C4-2B (cell line): ENCODE measurements at regions not wholly inside any gene's neighbourhood (a gene's known extent, or its start where the extent isn't known, plus 50 kb on each side); places are given as distances from the start of the nearest gene placed in this dataset.

Source experiments
- H3K27ac ChIP-seq: fragments of 450-650 bp; 2 replicates; pipeline ENCODE4 v1.5.1; 2017
- CTCF ChIP-seq: fragments of 450-650 bp; conservative IDR thresholded peaks from 2 replicates; pipeline ENCODE4 v1.5.1; 2017; ENCODE audit warnings: mild to moderate bottlenecking
- ZFX ChIP-seq: fragments of 450-650 bp; IDR thresholded peaks from 2 replicates; pipeline ENCODE4 v1.6.1; 2017

- TF ChIP-seq CTCF: no peak
- TF ChIP-seq ZFX: no peak
- no peak overlapping the region for H3K27ac ChIP-seq
These were observed 171.5 kb upstream of the CAMK1G start for GRCh38 chr1:209412036-209412435.

GRCh38 chr1:209412566-209412965, 170.9 kb upstream of the CAMK1G start:
- TF ChIP-seq ZFX (no peak), CTCF (no peak)
- H3K27ac ChIP-seq: no peak overlapping the region

GRCh38 chr1:209413062-209413461, 170.5 kb upstream of the CAMK1G start:
- TF ChIP-seq ZFX (no peak), CTCF (no peak)

DNA sequence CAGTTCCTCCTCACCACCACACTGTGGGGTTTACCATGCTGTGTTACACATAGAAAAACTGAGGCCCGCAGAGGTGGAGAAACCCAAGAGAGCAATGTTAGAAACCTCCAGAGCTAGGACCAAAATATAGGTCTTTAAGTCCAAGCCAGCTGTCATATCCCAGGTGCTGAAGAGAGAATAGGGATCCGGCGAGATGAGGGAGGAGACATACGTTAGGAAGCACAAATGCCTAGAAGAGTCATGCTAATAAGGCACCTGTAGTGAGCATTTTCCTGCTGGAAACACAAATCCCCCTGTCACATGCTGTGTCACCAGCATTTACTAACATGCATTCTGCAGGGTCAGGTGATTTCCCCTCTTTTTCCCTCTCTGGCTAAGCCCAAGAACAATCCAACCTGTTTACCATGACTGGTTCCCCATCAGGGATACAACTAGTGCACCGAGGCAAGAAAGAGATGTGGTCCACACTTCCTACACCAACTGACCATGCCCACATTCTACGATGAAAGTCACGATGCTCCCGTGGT, 168.6 kb upstream of the CAMK1G start:
- TF ChIP-seq ZFX (no peak), CTCF (no peak)
- H3K27ac ChIP-seq: no peak overlapping the region

More at GRCh38 chr1:209413062-209413461, 170.5 kb upstream of the CAMK1G start:
- no peak overlapping the region for H3K27ac ChIP-seq

- TF ChIP-seq CTCF (no peak), ZFX (no peak)
- no peak overlapping the region for H3K27ac ChIP-seq
These were observed 167.5 kb upstream of the CAMK1G start for GRCh38 chr1:209416039-209416438.

DNA sequence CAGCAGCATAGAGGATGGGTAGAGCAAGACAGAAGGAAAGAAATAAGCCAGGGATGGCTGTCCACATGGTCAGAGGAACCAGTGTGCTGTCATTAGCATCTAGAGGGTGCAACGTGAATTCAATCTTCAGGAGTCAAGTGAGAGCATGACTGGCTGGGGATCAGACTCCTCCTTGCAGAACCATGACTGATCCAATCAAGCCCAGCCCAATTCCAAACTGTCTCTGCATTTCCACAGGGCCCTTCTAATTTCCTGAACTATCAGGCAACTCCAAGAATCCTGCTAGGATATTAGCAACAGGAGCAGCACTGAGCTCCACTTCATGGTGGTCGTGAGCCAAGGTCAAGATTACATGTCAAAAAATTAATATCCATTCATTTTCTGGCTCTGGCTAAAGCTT, 166.8 kb upstream of the CAMK1G start:
- no peak overlapping the region for H3K27ac ChIP-seq
- TF ChIP-seq CTCF (no peak), ZFX (no peak)

DNA sequence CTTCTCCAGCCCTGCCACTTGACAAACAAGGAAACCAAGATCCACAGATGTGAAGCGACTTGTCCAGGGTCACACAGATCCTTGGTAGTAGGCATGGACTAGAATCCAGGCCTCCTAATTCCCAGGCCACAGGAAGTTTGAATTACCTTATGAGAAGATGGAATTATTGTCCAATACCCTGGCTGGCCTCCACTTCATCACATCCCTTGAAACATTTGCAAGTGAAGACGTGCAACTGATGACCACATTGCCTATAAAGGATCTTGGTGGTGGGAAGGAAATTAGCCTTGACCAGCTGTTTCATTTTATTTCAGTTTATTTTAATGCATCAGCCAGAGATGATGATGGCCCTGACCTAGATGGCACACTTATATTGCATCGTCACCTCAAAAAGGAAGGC, 165.8 kb upstream of the CAMK1G start:
- H3K27ac ChIP-seq: no peak overlapping the region
- TF ChIP-seq CTCF: no peak
- no peak for TF ChIP-seq ZFX
